Neuronal stem cell (in vitro differentiated cells): ENCODE measurements at regions not wholly inside any gene's neighbourhood (a gene's known extent, or its start where the extent isn't known, plus 50 kb on each side); places are given as distances from the start of the nearest gene placed in this dataset.

ENCODE experiments used
- DNase-seq: peaks from one replicate; pipeline ENCODE4 v3.0.0-alpha.2; 2013; ENCODE audit warnings: low spot score
- H2AFZ ChIP-seq: one replicate; pipeline ENCODE4 v1.6.1; 2013; ENCODE audit warnings: mild to moderate bottlenecking, low read length, inconsistent platforms
- H2AK5ac ChIP-seq: 2 replicates; pipeline ENCODE4 v1.6.1; 2013; ENCODE audit warnings: low read depth, mild to moderate bottlenecking, inconsistent platforms, low read length, moderate library complexity, mixed read lengths
- H2BK120ac ChIP-seq: 2 replicates; pipeline ENCODE4 v1.6.1; 2013; ENCODE audit warnings: low read depth, mild to moderate bottlenecking, inconsistent platforms, low read length, moderate library complexity, mixed read lengths
- H2BK12ac ChIP-seq: one replicate; pipeline ENCODE4 v1.6.1; 2013; ENCODE audit warnings: low read length, inconsistent platforms
- H2BK15ac ChIP-seq: 2 replicates; pipeline ENCODE4 v1.6.1; 2013; ENCODE audit warnings: mild to moderate bottlenecking, low read length, inconsistent platforms, mixed read lengths
- H2BK5ac ChIP-seq: one replicate; pipeline ENCODE4 v1.6.1; 2013; ENCODE audit warnings: inconsistent platforms, mild to moderate bottlenecking, low read length, moderate library complexity
- H3K14ac ChIP-seq: one replicate; pipeline ENCODE4 v1.6.1; 2013; ENCODE audit warnings: low read length, inconsistent platforms
- H3K18ac ChIP-seq: 2 replicates; pipeline ENCODE4 v1.6.1; 2013; ENCODE audit warnings: low read length, inconsistent platforms
- H3K23ac ChIP-seq: 2 replicates; pipeline ENCODE4 v1.6.1; 2013; ENCODE audit warnings: low read depth, mild to moderate bottlenecking, mixed read lengths, low read length, inconsistent platforms; ENCODE audit not compliant: poor library complexity
- H3K27ac ChIP-seq: replicated peaks from 3 replicates; pipeline ENCODE4 v1.5.1; 2013; ENCODE audit warnings: low read length, inconsistent platforms
- H3K27me3 ChIP-seq, 3 experiments: 2 replicates each; pipeline ENCODE4 v1.6.1; 2013; ENCODE audit warnings: low read length in 3 of 3, mild to moderate bottlenecking in 2 of 3, inconsistent platforms in 1 of 3, low read depth in 1 of 3, mixed read lengths in 1 of 3, moderate library complexity in 1 of 3; ENCODE audit not compliant: control insufficient read depth in 3 of 3, insufficient read depth in 3 of 3
- H3K36me3 ChIP-seq, 2 donors: replicated peaks in 1 of 2; 2 replicates each; pipeline ENCODE4 v1.6.1; 2013; ENCODE audit warnings: low read length in 2 of 2; ENCODE audit not compliant: control insufficient read depth in 2 of 2, insufficient read depth in 2 of 2
- H3K4ac ChIP-seq: 2 replicates; pipeline ENCODE4 v1.6.1; 2013; ENCODE audit warnings: inconsistent platforms, mild to moderate bottlenecking, low read length, moderate library complexity
- H3K4me1 ChIP-seq, 2 donors: 1 replicate in 1 of 2; 2 replicates in 1 of 2; pipeline ENCODE4 v1.6.1; 2013; ENCODE audit warnings: low read length in 2 of 2, low read depth in 1 of 2; ENCODE audit not compliant: control insufficient read depth in 2 of 2, insufficient read depth in 1 of 2
- H3K4me2 ChIP-seq: one replicate; pipeline ENCODE4 v1.6.1; 2013; ENCODE audit warnings: mild to moderate bottlenecking, low read length, inconsistent platforms; ENCODE audit not compliant: insufficient read depth, poor library complexity, severe bottlenecking
- H3K4me3 ChIP-seq, 2 donors: 2 replicates each; pipeline ENCODE4 v1.5.1; 2013; ENCODE audit warnings: low read length in 2 of 2, mild to moderate bottlenecking in 2 of 2, inconsistent platforms in 1 of 2, moderate library complexity in 1 of 2
- H3K79me1 ChIP-seq: one replicate; pipeline ENCODE4 v1.6.1; 2013; ENCODE audit warnings: low read depth, mild to moderate bottlenecking, inconsistent platforms, low read length, moderate library complexity
- H3K9ac ChIP-seq: one replicate; pipeline ENCODE4 v1.6.1; 2013; ENCODE audit warnings: mild to moderate bottlenecking, low read depth, low read length, inconsistent platforms; ENCODE audit not compliant: poor library complexity
- H3K9me3 ChIP-seq, 2 donors: replicated peaks in 1 of 2; 2 replicates each; pipeline versions ENCODE3 to v1.6.1; 2013; ENCODE audit warnings: low read length in 2 of 2, mild to moderate bottlenecking in 2 of 2, inconsistent platforms in 1 of 2, low read depth in 1 of 2, mixed read lengths in 1 of 2, moderate library complexity in 1 of 2; ENCODE audit not compliant: control insufficient read depth in 2 of 2, insufficient read depth in 1 of 2
- H4K8ac ChIP-seq: one replicate; pipeline ENCODE4 v1.6.1; 2013; ENCODE audit warnings: low read depth, mild to moderate bottlenecking, inconsistent platforms, low read length, moderate library complexity
- H4K91ac ChIP-seq: one replicate; pipeline ENCODE4 v1.6.1; 2013; ENCODE audit warnings: low read length, low read depth, mild to moderate bottlenecking, inconsistent platforms; ENCODE audit not compliant: poor library complexity
- whole genome bisulfite sequencing, 2 donors: extraction: QIAGEN DNeasy Blood & Tissue Kit; methylation state at CpG; one replicate each; pipeline ENCODE4 v1.1.7; 2013; ENCODE audit warnings: missing lambda C conversion rate in 2 of 2, mixed read lengths in 1 of 2; ENCODE audit not compliant: insufficient read length in 2 of 2, insufficient replicate concordance in 1 of 2; ENCODE audit errors: extremely low coverage in 2 of 2; 5-methylcytosine and 5-hydroxymethylcytosine counted together

GRCh38 chr20:22799687-22800086 is 215.3 kb upstream of the FOXA2 start:
- Histone ChIP-seq H3K36me3 (no peaks in the 10 kb centered on the region), H3K23ac (no peak overlapping the region), H2BK5ac (no peak overlapping the region), H2AK5ac (no peak overlapping the region), H2AFZ (no peak overlapping the region), H3K4me3 (no peak overlapping the region), H3K14ac (no peak overlapping the region), H3K9me3 (no peaks in the 10 kb centered on the region), H3K4ac (no peak overlapping the region), H3K27me3 (no peaks in the 10 kb centered on the region), H3K4me2 (no peak overlapping the region), H3K18ac (no peak overlapping the region), H3K79me1 (no peaks in the 10 kb centered on the region), H3K27ac (no peak overlapping the region), H3K9ac (no peak overlapping the region), H3K4me1 (peaks cover 0 to 13% of the 10 kb centered on the region in 2 donors), H4K91ac (no peak overlapping the region), H4K8ac (no peak overlapping the region), H2BK12ac (no peak overlapping the region), H2BK120ac (no peak overlapping the region), H2BK15ac (no peak overlapping the region)
- DNase-seq, result no peak
- no CpG with 5 or more reads among the region's 3 CpGs for WGBS, 2 donors

GRCh38 chr20:22800129-22800528 is 215.8 kb upstream of the FOXA2 start:
- H2AFZ ChIP-seq, result no peak overlapping the region
- peaks cover 0 to 13% of the 10 kb centered on the region in 2 donors for H3K4me1 ChIP-seq
- H3K27ac ChIP-seq, result no peak overlapping the region
- no peak overlapping the region for H3K4me3 ChIP-seq
- no peak overlapping the region for H4K91ac ChIP-seq
- no peak for DNase-seq
- H2BK120ac ChIP-seq, result no peak overlapping the region
- no peak overlapping the region for H3K4me2 ChIP-seq
- H3K4ac ChIP-seq, result no peak overlapping the region
- H3K9ac ChIP-seq, result no peak overlapping the region
- no peak overlapping the region for H3K18ac ChIP-seq
- no peak overlapping the region for H2AK5ac ChIP-seq
- no peaks in the 10 kb centered on the region for H3K27me3 ChIP-seq
- no peaks in the 10 kb centered on the region for H3K36me3 ChIP-seq
- H4K8ac ChIP-seq, result no peak overlapping the region
- no peak overlapping the region for H3K14ac ChIP-seq
- H2BK15ac ChIP-seq, result no peak overlapping the region
- H3K9me3 ChIP-seq, result no peaks in the 10 kb centered on the region
- no peak overlapping the region for H3K23ac ChIP-seq
- H3K79me1 ChIP-seq, result no peaks in the 10 kb centered on the region
- no peak overlapping the region for H2BK5ac ChIP-seq
- WGBS, 2 donors, result no CpG with 5 or more reads among the region's 1 CpG
- no peak overlapping the region for H2BK12ac ChIP-seq

- Histone ChIP-seq H3K4ac (no peak overlapping the region), H3K9me3 (no peaks in the 10 kb centered on the region), H2BK120ac (no peak overlapping the region), H3K27me3 (no peaks in the 10 kb centered on the region), H3K4me2 (no peak overlapping the region), H3K27ac (no peak overlapping the region), H3K9ac (no peak overlapping the region), H3K18ac (no peak overlapping the region), H3K36me3 (no peaks in the 10 kb centered on the region), H3K14ac (no peak overlapping the region), H4K8ac (no peak overlapping the region), H3K4me1 (peaks cover 0 to 9% of the 10 kb centered on the region in 2 donors), H4K91ac (no peak overlapping the region), H3K79me1 (no peaks in the 10 kb centered on the region), H2BK5ac (no peak overlapping the region), H2AK5ac (no peak overlapping the region), H3K4me3 (no peak overlapping the region), H2BK15ac (no peak overlapping the region), H3K23ac (no peak overlapping the region), H2BK12ac (no peak overlapping the region), H2AFZ (no peak overlapping the region)
- no peak for DNase-seq
- no CpG with 5 or more reads among the region's 4 CpGs for WGBS, 2 donors
These were observed 217.2 kb upstream of the FOXA2 start for GRCh38 chr20:22801528-22801927.

DNA sequence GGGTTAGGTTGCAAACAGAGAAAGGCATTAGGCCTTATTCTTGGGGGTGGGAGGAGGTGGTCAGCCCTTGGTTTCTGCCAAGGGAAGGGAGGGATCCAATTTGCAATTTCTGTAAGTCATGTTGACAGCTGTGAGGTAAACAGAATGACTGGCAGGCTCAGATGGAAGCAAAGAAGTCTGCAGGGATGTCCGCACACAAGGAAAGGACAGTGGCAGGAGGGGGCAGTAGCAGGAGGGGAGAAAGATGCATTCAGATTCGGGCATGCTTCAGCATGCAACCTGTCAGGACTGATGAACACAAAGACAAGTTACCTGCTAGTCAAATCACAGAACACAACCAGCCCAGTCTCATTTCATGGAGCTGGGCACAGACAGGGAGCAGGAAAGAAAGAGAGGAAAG is 217.9 kb upstream of the FOXA2 start:
- no peak overlapping the region for H3K14ac ChIP-seq
- no peaks in the 10 kb centered on the region for H3K27me3 ChIP-seq
- H2BK12ac ChIP-seq, result no peak overlapping the region
- H3K36me3 ChIP-seq, result no peaks in the 10 kb centered on the region
- peaks cover 0 to 9% of the 10 kb centered on the region in 2 donors for H3K4me1 ChIP-seq
- no peak overlapping the region for H3K4me3 ChIP-seq
- H4K8ac ChIP-seq, result no peak overlapping the region
- H3K18ac ChIP-seq, result no peak overlapping the region
- H3K4me2 ChIP-seq, result no peak overlapping the region
- H2BK15ac ChIP-seq, result no peak overlapping the region
- no CpG with 5 or more reads among the region's 2 CpGs for WGBS, 2 donors
- no peak overlapping the region for H2BK120ac ChIP-seq
- H3K4ac ChIP-seq, result no peak overlapping the region
- no peak overlapping the region for H2BK5ac ChIP-seq
- H3K9ac ChIP-seq, result no peak overlapping the region
- no peaks in the 10 kb centered on the region for H3K9me3 ChIP-seq
- H3K27ac ChIP-seq, result no peak overlapping the region
- DNase-seq, result no peak
- H3K79me1 ChIP-seq, result no peaks in the 10 kb centered on the region
- H2AK5ac ChIP-seq, result no peak overlapping the region
- H2AFZ ChIP-seq, result no peak overlapping the region
- no peak overlapping the region for H3K23ac ChIP-seq
- H4K91ac ChIP-seq, result no peak overlapping the region
